ENCODE measurements at regions not wholly inside any gene's neighbourhood (a gene's known extent, or its start where the extent isn't known, plus 50 kb on each side); places are given as distances from the start of the nearest gene placed in this dataset.

GRCh38 chr11:114880442-114880841 lies 202.1 kb downstream of the NXPE2 start:
- no peak for DNase-seq (ENCODE audit: low read depth in 2 of 2)
- H3K4me3 ChIP-seq (replicated peaks in 1 of 2; ENCODE audit: low read depth in 2 of 2, low read length in 2 of 2), result no peak overlapping the region
- no peak for TF ChIP-seq CTCF (IDR thresholded peaks at IDR 0.05; ENCODE audit: low read depth, low read length)

DNA sequence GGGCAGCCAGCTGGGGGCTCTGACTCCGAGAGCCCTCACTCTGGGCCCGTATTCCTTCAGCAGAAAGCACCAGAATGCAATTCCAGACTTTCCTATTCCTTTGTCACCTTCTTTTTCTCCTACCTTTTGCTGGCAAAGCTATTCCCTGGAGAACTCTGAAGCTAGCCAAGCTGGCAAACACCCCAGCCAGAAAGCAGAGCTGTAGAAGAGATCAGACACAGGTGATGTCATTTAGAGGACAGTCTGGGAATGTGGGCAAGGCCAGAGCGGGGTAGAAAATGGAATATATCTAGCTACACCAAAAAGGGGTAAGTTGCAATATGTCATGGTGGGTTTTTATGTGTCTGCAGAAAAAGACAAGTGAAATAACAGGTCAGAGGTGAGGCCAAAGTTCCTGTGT lies 205.1 kb downstream of the NXPE2 start:
- no peak for DNase-seq (ENCODE audit: low read depth in 2 of 2)
- no peak for TF ChIP-seq CTCF (IDR thresholded peaks at IDR 0.05; ENCODE audit: low read depth, low read length)
- no peak overlapping the region for H3K4me3 ChIP-seq (replicated peaks in 1 of 2; ENCODE audit: low read depth in 2 of 2, low read length in 2 of 2)

DNA sequence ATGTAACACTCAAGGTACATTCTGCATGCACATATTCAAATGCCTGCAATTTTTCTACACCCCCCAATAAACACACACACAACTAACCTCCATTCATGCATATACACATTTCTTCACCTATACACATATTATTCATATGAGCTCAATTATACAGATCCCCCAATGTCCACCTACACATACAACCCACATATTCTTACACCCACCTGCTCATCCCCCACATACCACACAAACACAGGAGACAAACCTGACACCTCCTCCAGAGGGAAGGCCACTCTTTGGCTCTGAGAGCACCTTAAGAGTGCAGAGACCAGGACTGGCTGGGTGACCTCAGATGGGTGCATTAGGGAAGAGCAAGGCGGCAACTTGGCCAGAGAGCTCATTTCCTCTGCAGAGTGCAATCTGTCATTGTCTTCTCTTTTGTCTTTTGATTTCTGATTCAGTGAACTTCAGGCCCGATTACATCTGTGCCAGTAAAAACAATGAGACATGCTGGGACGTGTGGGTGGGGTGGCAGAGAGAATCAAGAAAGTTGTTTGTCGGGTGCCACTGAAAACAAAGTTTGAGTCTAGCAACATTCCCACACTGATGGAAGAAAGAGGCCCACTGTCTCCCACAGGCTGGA lies 208.4 kb downstream of the NXPE2 start:
- no peak for DNase-seq (ENCODE audit: low read depth in 2 of 2)
- TF ChIP-seq CTCF (IDR thresholded peaks at IDR 0.05; ENCODE audit: low read depth, low read length), result no peak
- no peak overlapping the region for H3K4me3 ChIP-seq (replicated peaks in 1 of 2; ENCODE audit: low read depth in 2 of 2, low read length in 2 of 2)

- TF ChIP-seq CTCF (IDR thresholded peaks at IDR 0.05; ENCODE audit: low read depth, low read length), result no peak
- H3K4me3 ChIP-seq (replicated peaks in 1 of 2; ENCODE audit: low read depth in 2 of 2, low read length in 2 of 2), result no peak overlapping the region
- DNase-seq (ENCODE audit: low read depth in 2 of 2), result no peak
These were observed 211.3 kb downstream of the NXPE2 start for GRCh38 chr11:114889594-114890011.

- DNase-seq (ENCODE audit: low read depth in 2 of 2), result no peak
- no peak overlapping the region for H3K4me3 ChIP-seq (replicated peaks in 1 of 2; ENCODE audit: low read depth in 2 of 2, low read length in 2 of 2)
- no peak for TF ChIP-seq CTCF (IDR thresholded peaks at IDR 0.05; ENCODE audit: low read depth, low read length)
These were observed 211.7 kb downstream of the NXPE2 start for GRCh38 chr11:114890038-114890437.

DNA sequence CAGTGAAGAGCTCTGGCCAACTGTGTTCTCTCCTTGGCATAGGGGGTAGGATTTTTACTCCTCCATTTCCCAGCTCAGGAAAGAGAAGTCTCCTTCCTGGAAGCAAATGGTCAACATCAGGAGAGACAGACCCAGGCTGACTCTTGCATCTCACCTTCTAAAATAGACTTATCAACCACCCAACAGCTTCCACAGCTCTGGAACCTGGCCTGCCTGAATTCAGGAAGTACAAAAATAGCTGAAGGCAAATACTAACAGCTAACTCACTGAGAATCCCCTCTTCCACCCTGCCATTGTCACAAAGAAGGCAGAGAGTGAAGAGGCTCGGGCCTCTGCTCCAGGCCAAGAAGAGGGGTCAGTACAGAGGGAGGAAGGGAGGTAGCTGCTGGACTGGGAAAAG lies 213.6 kb downstream of the NXPE2 start:
- no peak overlapping the region for H3K4me3 ChIP-seq (replicated peaks in 1 of 2; ENCODE audit: low read depth in 2 of 2, low read length in 2 of 2)
- no peak for TF ChIP-seq CTCF (IDR thresholded peaks at IDR 0.05; ENCODE audit: low read depth, low read length)
- no peak for DNase-seq (ENCODE audit: low read depth in 2 of 2)

Measured in cardiac fibroblast (primary cell).